HCT116 (cell line): ENCODE measurements at regions not wholly inside any gene's neighbourhood (a gene's known extent, or its start where the extent isn't known, plus 50 kb on each side); places are given as distances from the start of the nearest gene placed in this dataset.

Source experiments
- ATAC-seq: fragments of 200-7000 bp; cut with Tn5 transposase; 2 replicates; pipeline ENCODE4 v1.9.1; 2020; ENCODE audit warnings: mild to moderate bottlenecking, moderate library complexity
- BruUV-seq: library from RNA; stranded (reverse); fragments of 400-500 nt; replicated peaks from 2 replicates; lab custom pipeline; 2021; lab: Mats Ljungman, UMichigan
- CTCF ChIA-PET: fragments of 300-600 bp; sonication (Branson Sonifier 250); formaldehyde crosslinking; loops from one replicate; lab custom pipeline; 2021; ENCODE audit warnings: antibody characterized with exemption; lab: Charles Lee
- POLR2A ChIA-PET: fragments of 300-600, 350-600 bp; sonication (Branson Sonifier 250); formaldehyde crosslinking; loops from one replicate; lab custom pipeline; 2021; ENCODE audit warnings: antibody characterized with exemption; lab: Charles Lee
- RAD21 ChIA-PET, 2 experiments: fragments of 300-600 bp; sonication (Branson Sonifier 250); formaldehyde crosslinking; loops; one replicate each; lab custom pipeline; 2023; ENCODE audit warnings: low total read pairs in 2 of 2; ENCODE audit not compliant: uncharacterized antibody in 2 of 2, unreplicated experiment in 2 of 2, low non-redundant PET in 1 of 2; lab: Charles Lee
- DNase-seq: peaks from one replicate; pipeline ENCODE4 v3.0.0-alpha.2; 2010; ENCODE audit warnings: low read depth, low spot score
- H2AFZ ChIP-seq: fragments of 200-600 bp; shearing (Covaris generic), sonication (generic); 2 replicates; pipeline ENCODE4 v1.6.1; 2017; ENCODE audit warnings: low read depth, mixed run types, mixed read lengths, antibody characterized with exemption, low read length; ENCODE audit not compliant: poor library complexity, severe bottlenecking
- H3K27ac ChIP-seq: 2 replicates; pipeline ENCODE4 v1.5.1; 2012; ENCODE audit warnings: low read depth, low read length
- H3K27me3 ChIP-seq: fragments of 200-600 bp; sonication (generic); 2 replicates; pipeline ENCODE4 v1.6.1; 2016; ENCODE audit warnings: mixed run types, low read length, mixed read lengths; ENCODE audit not compliant: insufficient read depth
- H3K36me3 ChIP-seq, 2 experiments: fragments of 200-500 bp in 1 of 2; fragments of 200-600 bp in 1 of 2; sonication (Bioruptor generic) in 1 of 2; sonication (generic) in 1 of 2; 2 replicates each; pipeline versions ENCODE4 v1.5.1 to v1.6.1; 2014 to 2016; ENCODE audit warnings: low read length in 2 of 2, inconsistent platforms in 1 of 2, mixed read lengths in 1 of 2, mixed run types in 1 of 2; ENCODE audit not compliant: insufficient read depth in 2 of 2, control insufficient read depth in 1 of 2
- H3K4me1 ChIP-seq, 2 experiments: fragments of 200-600 bp in 1 of 2; sonication (generic) in 1 of 2; 2 replicates each; pipeline versions ENCODE4 v1.5.1 to v1.6.1; 2012 to 2017; ENCODE audit warnings: low read length in 2 of 2, inconsistent platforms in 1 of 2, mild to moderate bottlenecking in 1 of 2, mixed read lengths in 1 of 2, mixed run types in 1 of 2, moderate library complexity in 1 of 2; ENCODE audit not compliant: insufficient read depth in 2 of 2, control insufficient read depth in 1 of 2
- H3K4me2 ChIP-seq: fragments of 200-600 bp; sonication (generic); 2 replicates; pipeline ENCODE4 v1.6.1; 2017; ENCODE audit warnings: mixed run types, low read length, mixed read lengths
- H3K4me3 ChIP-seq, 2 experiments: fragments of 200-600 bp in 1 of 2; sonication (generic) in 1 of 2; replicated peaks in 1 of 2; 2 replicates each; pipeline ENCODE4 v1.5.1; 2011 to 2016; ENCODE audit warnings: low read length in 2 of 2, control low read depth in 1 of 2, low read depth in 1 of 2, mild to moderate bottlenecking in 1 of 2, mixed read lengths in 1 of 2, mixed run types in 1 of 2
- H3K79me2 ChIP-seq: fragments of 200-600 bp; sonication (generic); 2 replicates; pipeline ENCODE4 v1.6.1; 2017; ENCODE audit warnings: mild to moderate bottlenecking, mixed run types, low read length, moderate library complexity, mixed read lengths; ENCODE audit not compliant: insufficient read depth
- H3K9ac ChIP-seq: fragments of 200-600 bp; sonication (generic); 2 replicates; pipeline ENCODE4 v1.6.1; 2016; ENCODE audit warnings: low read length, mixed read lengths
- H3K9me2 ChIP-seq: fragments of 200-600 bp; sonication (generic), shearing (Covaris generic); 2 replicates; pipeline ENCODE4 v1.6.1; 2017; ENCODE audit warnings: mixed run types, mild to moderate bottlenecking, moderate library complexity; ENCODE audit not compliant: insufficient read depth
- H3K9me3 ChIP-seq, 2 experiments: fragments of 200-500 bp in 1 of 2; fragments of 200-600 bp in 1 of 2; sonication (Bioruptor generic) in 1 of 2; sonication (generic) in 1 of 2; 2 replicates each; pipeline ENCODE4 v1.6.1; 2014 to 2017; ENCODE audit warnings: low read length in 2 of 2, mixed read lengths in 2 of 2, inconsistent platforms in 1 of 2, low read depth in 1 of 2, mild to moderate bottlenecking in 1 of 2, mixed run types in 1 of 2, moderate library complexity in 1 of 2; ENCODE audit not compliant: control insufficient read depth in 1 of 2, insufficient read depth in 1 of 2
- H4K20me1 ChIP-seq: fragments of 200-600 bp; sonication (generic), shearing (Covaris generic); 2 replicates; pipeline ENCODE4 v1.6.1; 2017; ENCODE audit warnings: mixed run types, mild to moderate bottlenecking, moderate library complexity; ENCODE audit not compliant: insufficient read depth
- ATF3 ChIP-seq: IDR thresholded peaks from 2 replicates; pipeline ENCODE4 v1.6.1; 2012
- CBX3 ChIP-seq: IDR thresholded peaks from 2 replicates; pipeline ENCODE4 v1.6.1; 2012; ENCODE audit warnings: low read depth
- CEBPB ChIP-seq: IDR thresholded peaks from 2 replicates; pipeline ENCODE4 v1.6.1; 2012; ENCODE audit warnings: low read depth
- ELF1 ChIP-seq: IDR thresholded peaks from 2 replicates; pipeline ENCODE4 v1.6.1; 2012; ENCODE audit warnings: low read depth, borderline replicate concordance
- JUND ChIP-seq: IDR thresholded peaks from 2 replicates; pipeline ENCODE4 v1.6.1; 2012
- POLR2AphosphoS5 ChIP-seq: IDR thresholded peaks from 2 replicates; pipeline ENCODE4 v1.6.1; 2011; ENCODE audit warnings: mild to moderate bottlenecking, low read depth, low read length, moderate library complexity
- REST ChIP-seq: IDR thresholded peaks from 2 replicates; pipeline ENCODE4 v1.6.1; 2012; ENCODE audit warnings: low read depth
- SIN3A ChIP-seq: IDR thresholded peaks from 2 replicates; pipeline ENCODE4 v1.6.1; 2012; ENCODE audit warnings: low read depth
- SP1 ChIP-seq: IDR thresholded peaks from 2 replicates; pipeline ENCODE4 v1.6.1; 2012; ENCODE audit warnings: low read depth
- SRF ChIP-seq: IDR thresholded peaks from 2 replicates; pipeline ENCODE4 v1.6.1; 2012; ENCODE audit warnings: low read depth
- ZBTB33 ChIP-seq: IDR thresholded peaks from 2 replicates; pipeline ENCODE4 v1.6.1; 2011; ENCODE audit warnings: mild to moderate bottlenecking, low read length, moderate library complexity; ENCODE audit not compliant: insufficient replicate concordance; ENCODE audit errors: extremely low read depth
- ZFX ChIP-seq: fragments of 450-650 bp; IDR thresholded peaks from 2 replicates; pipeline ENCODE4 v1.6.1; 2017
- intact Hi-C: fragments of 100-400 bp; cut with micrococcal nuclease; formaldehyde crosslinking; loops from 2 replicates; pipeline ENCODE4 v1.10.0; 2022

- no TSS peak for BruUV-seq
- RAD21 ChIA-PET = no interaction called here
These were observed 240.9 kb upstream of the STS start for GRCh38 chrX:6906608-6907007.

GRCh38 chrX:6904156-6904555 lies 243.4 kb upstream of the STS start:
- ChIA-PET CTCF (no interaction called here), POLR2A (no interaction called here), RAD21 (no interaction called here)
- Histone ChIP-seq H3K4me2 (no peak overlapping the region), H2AFZ (no peak overlapping the region), H3K27ac (no peak overlapping the region), H3K36me3 (no peaks in the 10 kb centered on the region), H3K9ac (no peak overlapping the region), H3K79me2 (no peaks in the 10 kb centered on the region), H3K4me3 (no peak overlapping the region), H3K9me2 (no peaks in the 10 kb centered on the region), H3K4me1 (no peaks in the 10 kb centered on the region), H3K9me3 (no peaks in the 10 kb centered on the region), H4K20me1 (no peaks in the 10 kb centered on the region), H3K27me3 (no peaks in the 10 kb centered on the region)
- intact Hi-C loops = no loop called here
- TF ChIP-seq ZFX = no peak
- no peak for TF ChIP-seq SIN3A
- no peak for TF ChIP-seq ZBTB33
- TF ChIP-seq REST = no peak
- TF ChIP-seq ATF3 = no peak
- TF ChIP-seq ELF1 = no peak
- no peak for TF ChIP-seq SRF
- no peak for TF ChIP-seq JUND
- no peak for TF ChIP-seq SP1
- BruUV-seq = no TSS peak
- DNase-seq (no peak), ATAC-seq (no peak)

More at GRCh38 chrX:6906608-6907007, 240.9 kb upstream of the STS start:
- ATAC-seq = no peak
- H3K4me2 ChIP-seq = no peak overlapping the region
- no peaks in the 10 kb centered on the region for H3K27me3 ChIP-seq
- H3K36me3 ChIP-seq = no peaks in the 10 kb centered on the region
- CTCF ChIA-PET = no interaction called here
- TF ChIP-seq POLR2AphosphoS5 = no peak
- no peak for TF ChIP-seq JUND
- no peak for TF ChIP-seq CBX3
- no peak for TF ChIP-seq CEBPB
- TF ChIP-seq, all 23 proteins: peak for 0
- H3K27ac ChIP-seq = no peak overlapping the region
- no peak overlapping the region for H3K4me3 ChIP-seq
- no peaks in the 10 kb centered on the region for H3K79me2 ChIP-seq
- H3K9me3 ChIP-seq = no peaks in the 10 kb centered on the region
- intact Hi-C loops = no loop called here
- H4K20me1 ChIP-seq = no peaks in the 10 kb centered on the region
- H3K9me2 ChIP-seq = no peaks in the 10 kb centered on the region
- no peaks in the 10 kb centered on the region for H3K4me1 ChIP-seq
- H3K9ac ChIP-seq = no peak overlapping the region
- DNase-seq = no peak
- POLR2A ChIA-PET = no interaction called here
- no peak overlapping the region for H2AFZ ChIP-seq
